ENCODE measurements at regions not wholly inside any gene's neighbourhood (a gene's known extent, or its start where the extent isn't known, plus 50 kb on each side); places are given as distances from the start of the nearest gene placed in this dataset.

- in situ Hi-C loops (cut with MboI; ENCODE audit: low sequenced_read_pairs, unreplicated experiment) = no loop called here
- TF ChIP-seq, protein P1, sequence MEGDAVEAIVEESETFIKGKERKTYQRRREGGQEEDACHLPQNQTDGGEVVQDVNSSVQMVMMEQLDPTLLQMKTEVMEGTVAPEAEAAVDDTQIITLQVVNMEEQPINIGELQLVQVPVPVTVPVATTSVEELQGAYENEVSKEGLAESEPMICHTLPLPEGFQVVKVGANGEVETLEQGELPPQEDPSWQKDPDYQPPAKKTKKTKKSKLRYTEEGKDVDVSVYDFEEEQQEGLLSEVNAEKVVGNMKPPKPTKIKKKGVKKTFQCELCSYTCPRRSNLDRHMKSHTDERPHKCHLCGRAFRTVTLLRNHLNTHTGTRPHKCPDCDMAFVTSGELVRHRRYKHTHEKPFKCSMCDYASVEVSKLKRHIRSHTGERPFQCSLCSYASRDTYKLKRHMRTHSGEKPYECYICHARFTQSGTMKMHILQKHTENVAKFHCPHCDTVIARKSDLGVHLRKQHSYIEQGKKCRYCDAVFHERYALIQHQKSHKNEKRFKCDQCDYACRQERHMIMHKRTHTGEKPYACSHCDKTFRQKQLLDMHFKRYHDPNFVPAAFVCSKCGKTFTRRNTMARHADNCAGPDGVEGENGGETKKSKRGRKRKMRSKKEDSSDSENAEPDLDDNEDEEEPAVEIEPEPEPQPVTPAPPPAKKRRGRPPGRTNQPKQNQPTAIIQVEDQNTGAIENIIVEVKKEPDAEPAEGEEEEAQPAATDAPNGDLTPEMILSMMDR (IDR thresholded peaks at IDR 0.05; ENCODE audit: borderline replicate concordance, control extremely low read depth, extremely low read depth, insufficient read depth, missing control alignments) = no peak
- DNase-seq (ENCODE audit: low spot score) = no peak
These were observed 621.4 kb upstream of the DIPK2B start for GRCh38 chrX:45822124-45822523.

DNA sequence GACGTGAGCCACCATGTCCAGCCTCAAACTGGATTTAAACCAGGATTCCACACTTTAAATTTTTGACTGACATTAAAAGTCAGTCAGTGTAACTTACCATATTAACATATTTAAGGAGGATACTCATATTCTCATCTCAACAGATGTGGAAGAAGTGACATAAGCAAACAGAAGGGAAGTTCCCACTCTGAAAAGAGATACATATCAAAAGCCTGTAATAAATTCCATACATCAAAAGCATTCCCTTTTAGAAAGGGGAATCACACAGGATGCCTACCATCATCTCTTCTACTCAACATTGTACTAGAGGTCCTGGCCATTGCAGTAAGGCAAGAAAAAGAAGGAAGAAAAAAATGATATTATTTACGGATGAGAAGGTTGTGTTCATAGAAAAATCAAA lies 618.2 kb upstream of the DIPK2B start:
- TF ChIP-seq, protein P1 (IDR thresholded peaks at IDR 0.05; ENCODE audit: borderline replicate concordance, control extremely low read depth, extremely low read depth, insufficient read depth, missing control alignments) = no peak
- DNase-seq (ENCODE audit: low spot score) = no peak
- in situ Hi-C loops (cut with MboI; ENCODE audit: low sequenced_read_pairs, unreplicated experiment) = no loop called here

DNA sequence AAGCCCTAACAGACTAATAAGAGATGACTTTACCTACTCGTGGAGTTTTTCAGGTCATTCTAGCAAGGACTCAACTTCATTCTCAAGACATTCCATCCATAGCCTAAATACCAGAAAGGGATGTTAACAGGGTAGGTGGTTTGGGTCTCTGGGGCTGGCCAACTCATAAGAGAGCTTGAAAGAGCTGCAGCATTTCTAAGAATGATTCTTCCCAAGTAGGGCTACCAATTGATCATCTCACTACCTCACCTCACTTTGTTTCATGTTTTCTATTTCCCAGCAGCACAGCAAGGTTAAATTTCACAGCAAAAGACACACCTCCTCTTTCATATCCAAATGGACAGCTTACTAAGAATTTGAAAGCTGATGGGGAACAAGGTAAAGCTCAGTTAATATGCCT lies 614.8 kb upstream of the DIPK2B start:
- TF ChIP-seq, protein P1 (IDR thresholded peaks at IDR 0.05; ENCODE audit: borderline replicate concordance, control extremely low read depth, extremely low read depth, insufficient read depth, missing control alignments) = no peak
- DNase-seq (ENCODE audit: low spot score) = no peak
- in situ Hi-C loops (cut with MboI; ENCODE audit: low sequenced_read_pairs, unreplicated experiment) = no loop called here

GRCh38 chrX:45811326-45811725 lies 610.6 kb upstream of the DIPK2B start:
- DNase-seq (ENCODE audit: low spot score) = no peak
- in situ Hi-C loops (cut with MboI; ENCODE audit: low sequenced_read_pairs, unreplicated experiment) = no loop called here
- TF ChIP-seq, protein P1 (IDR thresholded peaks at IDR 0.05; ENCODE audit: borderline replicate concordance, control extremely low read depth, extremely low read depth, insufficient read depth, missing control alignments) = no peak

GRCh38 chrX:45807572-45808425 lies 607.1 kb upstream of the DIPK2B start:
- DNase-seq (ENCODE audit: low spot score) = no peak
- in situ Hi-C loops (cut with MboI; ENCODE audit: low sequenced_read_pairs, unreplicated experiment) = no loop called here
- TF ChIP-seq, protein P1 (IDR thresholded peaks at IDR 0.05; ENCODE audit: borderline replicate concordance, control extremely low read depth, extremely low read depth, insufficient read depth, missing control alignments) = no peak

DNA sequence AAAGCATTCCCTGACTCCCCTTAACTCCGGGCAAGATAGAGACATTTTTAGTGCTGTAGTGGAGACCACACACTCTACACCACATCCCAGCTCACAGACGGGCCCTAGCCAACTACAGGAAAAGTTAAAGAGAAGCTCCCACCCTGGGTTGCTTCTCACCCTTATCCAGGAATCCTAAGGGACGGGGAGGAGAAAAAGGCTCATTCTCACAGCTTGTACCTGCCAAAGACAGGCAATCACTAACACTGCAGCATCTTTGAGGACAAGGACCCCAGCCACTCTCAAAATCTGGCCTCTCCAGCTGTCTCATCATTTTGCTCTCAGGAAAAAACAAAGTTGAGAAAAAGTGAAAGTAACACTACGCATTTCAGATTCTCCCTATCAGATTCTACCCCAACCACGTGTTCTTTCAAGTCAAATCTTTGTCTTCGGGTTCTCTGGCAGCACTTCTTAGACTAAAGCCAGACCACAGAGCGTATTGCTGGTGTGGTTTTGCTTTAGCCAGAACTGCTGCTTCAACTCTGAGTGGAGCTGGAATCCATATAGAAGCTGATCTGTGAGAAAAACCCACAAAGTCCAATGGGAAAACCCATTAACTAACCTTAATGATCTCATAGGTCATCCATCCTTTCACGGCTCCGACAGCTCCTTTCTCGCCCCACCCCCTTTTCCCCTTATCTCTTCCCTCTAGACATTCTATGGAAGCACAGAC lies 605.9 kb upstream of the DIPK2B start:
- peak; percentile 25 for DNase-seq (ENCODE audit: low spot score)
- in situ Hi-C loops (cut with MboI; ENCODE audit: low sequenced_read_pairs, unreplicated experiment) = no loop called here
- TF ChIP-seq, protein P1 (IDR thresholded peaks at IDR 0.05; ENCODE audit: borderline replicate concordance, control extremely low read depth, extremely low read depth, insufficient read depth, missing control alignments) = no peak
